Keratinocyte (primary cell): ENCODE measurements at regions not wholly inside any gene's neighbourhood (a gene's known extent, or its start where the extent isn't known, plus 50 kb on each side); places are given as distances from the start of the nearest gene placed in this dataset.

ENCODE experiments used
- DNase-seq: peaks from one replicate; pipeline ENCODE4 v3.0.0-alpha.2; 2011; ENCODE audit warnings: low read depth, missing footprints, low spot score
- FAIRE-seq: peaks from 2 replicates; lab custom pipeline; 2011; peaks lifted over from hg19 to GRCh38; lab: Jason Lieb, UNC
- H2AFZ ChIP-seq: 2 replicates; pipeline ENCODE4 v1.6.0; 2012; ENCODE audit warnings: low read length, control low read depth, inconsistent platforms; ENCODE audit not compliant: control insufficient read depth
- H3K27ac ChIP-seq: 2 replicates; pipeline ENCODE4 v1.5.1; 2011; ENCODE audit warnings: low read length; ENCODE audit not compliant: control insufficient read depth, insufficient read depth
- H3K27me3 ChIP-seq: 3 replicates; pipeline ENCODE4 v1.6.0; 2011; ENCODE audit warnings: low read length; ENCODE audit not compliant: control insufficient read depth, insufficient read depth; ENCODE audit errors: extremely low read depth
- H3K36me3 ChIP-seq, 2 experiments: 2 replicates in 1 of 2; 3 replicates in 1 of 2; pipeline ENCODE4 v1.5.1; 2011; ENCODE audit warnings: low read length in 2 of 2, mild to moderate bottlenecking in 1 of 2; ENCODE audit not compliant: control insufficient read depth in 2 of 2, insufficient read depth in 2 of 2; ENCODE audit errors: extremely low read depth in 1 of 2
- H3K4me1 ChIP-seq: 3 replicates; pipeline ENCODE4 v1.5.1; 2011; ENCODE audit warnings: low read length; ENCODE audit not compliant: control insufficient read depth, insufficient read depth; ENCODE audit errors: extremely low read depth
- H3K4me2 ChIP-seq: 3 replicates; pipeline ENCODE4 v1.6.0; 2011; ENCODE audit warnings: low read depth, low read length; ENCODE audit not compliant: control insufficient read depth, insufficient read depth; ENCODE audit errors: extremely low read depth
- H3K4me3 ChIP-seq, 3 experiments: fragments of 200-600 bp in 1 of 3; sonication (generic) in 1 of 3; 2 replicates in 2 of 3; 3 replicates in 1 of 3; pipeline ENCODE4 v1.5.1; 2011 to 2016; ENCODE audit warnings: low read length in 3 of 3, mild to moderate bottlenecking in 3 of 3, control low read depth in 2 of 3, inconsistent platforms in 1 of 3, low read depth in 1 of 3, mixed read lengths in 1 of 3, mixed run types in 1 of 3, moderate library complexity in 1 of 3; ENCODE audit not compliant: control insufficient read depth in 2 of 3, insufficient read depth in 2 of 3; ENCODE audit errors: extremely low read depth in 1 of 3
- H3K79me2 ChIP-seq: 2 replicates; pipeline ENCODE4 v1.6.0; 2012; ENCODE audit warnings: low read length; ENCODE audit not compliant: control insufficient read depth, insufficient read depth
- H3K9ac ChIP-seq: 3 replicates; pipeline ENCODE4 v1.6.0; 2011; ENCODE audit warnings: low read length; ENCODE audit not compliant: control insufficient read depth, insufficient read depth; ENCODE audit errors: extremely low read depth
- H3K9me1 ChIP-seq: 3 replicates; pipeline ENCODE4 v1.6.0; 2011; ENCODE audit warnings: low read length; ENCODE audit not compliant: control insufficient read depth, insufficient read depth; ENCODE audit errors: extremely low read depth
- H3K9me3 ChIP-seq: 2 replicates; pipeline ENCODE4 v1.5.1; 2012; ENCODE audit warnings: low read depth, low read length; ENCODE audit not compliant: control insufficient read depth
- H4K20me1 ChIP-seq: 3 replicates; pipeline ENCODE4 v1.6.0; 2011; ENCODE audit warnings: low read length; ENCODE audit not compliant: control insufficient read depth, insufficient read depth; ENCODE audit errors: extremely low read depth
- CTCF ChIP-seq, 3 experiments: IDR thresholded peaks in 1 of 3; conservative IDR thresholded peaks in 1 of 3; optimal IDR thresholded peaks in 1 of 3; 2 replicates in 2 of 3; 3 replicates in 1 of 3; pipeline versions ENCODE3 to v1.5.1; 2011; ENCODE audit warnings: low read length in 3 of 3, mild to moderate bottlenecking in 3 of 3, moderate library complexity in 2 of 3, control low read depth in 1 of 3, inconsistent platforms in 1 of 3; ENCODE audit not compliant: insufficient read depth in 2 of 3; ENCODE audit errors: extremely low read depth in 1 of 3
- EZH2 ChIP-seq: IDR thresholded peaks from one replicate; pipeline ENCODE4 v1.6.1; 2012; ENCODE audit warnings: inconsistent platforms, mild to moderate bottlenecking, low read length, moderate library complexity
- dilution Hi-C: fragments of 300-500 bp; cut with MboI; formaldehyde crosslinking; loops from one replicate; pipeline ENCODE4 v1.7.0; 2020; ENCODE audit warnings: low sequenced_read_pairs; ENCODE audit not compliant: extremely low pct_ligation_motif_present
- small RNA-seq, 3 experiments: library from RNA; depleted of rRNA; stranded (forward); fragments of <200 nt; gene quantifications; one replicate each; pipeline ENCODE3, GENCODE V24; 2012; ENCODE audit warnings: low read depth in 3 of 3, low replicate concordance in 1 of 3; ENCODE audit not compliant: insufficient read length in 3 of 3

GRCh38 chr5:51326844-51327243 lies 56.4 kb upstream of the ISL1 start:
- no peaks in the 10 kb centered on the region for H3K27me3 ChIP-seq
- TF ChIP-seq CTCF (optimal IDR thresholded peaks at IDR 0.05 in 1 of 3, IDR thresholded peaks at IDR 0.05 in 1 of 3, conservative IDR thresholded peaks at IDR 0.05 in 1 of 3; ENCODE audit: extremely low read depth in 1 of 3, insufficient read depth in 2 of 3, low read length in 3 of 3) (no peak), EZH2 (no peak)
- no peaks in the 10 kb centered on the region for H3K9me3 ChIP-seq
- dilution Hi-C loops = no loop called here
- H3K27ac ChIP-seq = no peak overlapping the region
- H3K79me2 ChIP-seq = no peaks in the 10 kb centered on the region
- H3K36me3 ChIP-seq = no peaks in the 10 kb centered on the region
- FAIRE-seq (peak; percentile 26), DNase-seq (no peak)
- no peak overlapping the region for H2AFZ ChIP-seq
- no peaks in the 10 kb centered on the region for H3K4me1 ChIP-seq
- no peaks in the 10 kb centered on the region for H4K20me1 ChIP-seq
- H3K4me2 ChIP-seq = no peak overlapping the region
- no peak overlapping the region for H3K4me3 ChIP-seq
- no peak overlapping the region for H3K9ac ChIP-seq
- no peaks in the 10 kb centered on the region for H3K9me1 ChIP-seq

Small RNAs in the stretch of these regions (small RNA-seq; reads per million reads assigned to genes)
- gene AC022441.3 = 0 reads per million in 3 experiments
- 0 reads per million in 3 experiments for gene RNU6-1296P
- 0 to 0.25 (median 0) reads per million in 3 experiments for gene RNU6-480P
